Loucy (cell line): ENCODE measurements at regions not wholly inside any gene's neighbourhood (a gene's known extent, or its start where the extent isn't known, plus 50 kb on each side); places are given as distances from the start of the nearest gene placed in this dataset.

ENCODE experiments used
- H2AFZ ChIP-seq: fragments of 200-600 bp; sonication (generic); 2 replicates; pipeline ENCODE4 v1.6.0; 2016; ENCODE audit warnings: antibody characterized with exemption, mild to moderate bottlenecking, low read length, moderate library complexity
- H3F3A ChIP-seq: fragments of 200-600 bp; 2 replicates; pipeline ENCODE4 v1.6.0; 2016; ENCODE audit warnings: antibody characterized with exemption, low read depth, mild to moderate bottlenecking
- H3K27me3 ChIP-seq: fragments of 200-600 bp; sonication (generic); 2 replicates; pipeline ENCODE4 v1.6.1; 2014; ENCODE audit warnings: low read length, mild to moderate bottlenecking; ENCODE audit not compliant: insufficient read depth, poor library complexity, severe bottlenecking
- H3K36me3 ChIP-seq: fragments of 200-600 bp; sonication (generic); 2 replicates; pipeline ENCODE4 v1.6.1; 2016; ENCODE audit warnings: low read length; ENCODE audit not compliant: insufficient read depth
- H3K4me1 ChIP-seq: fragments of 200-600 bp; sonication (generic); 2 replicates; pipeline ENCODE4 v1.5.1; 2014; ENCODE audit warnings: low read length, mild to moderate bottlenecking; ENCODE audit not compliant: insufficient read depth, poor library complexity, severe bottlenecking
- H3K4me2 ChIP-seq: fragments of 200-600 bp; sonication (generic); 2 replicates; pipeline ENCODE4 v1.6.0; 2014; ENCODE audit warnings: antibody characterized with exemption, low read length, low read depth, mild to moderate bottlenecking; ENCODE audit not compliant: poor library complexity, severe bottlenecking
- H3K4me3 ChIP-seq: fragments of 200-600 bp; sonication (generic); 2 replicates; pipeline ENCODE4 v1.5.1; 2014; ENCODE audit warnings: low read length, mild to moderate bottlenecking, mixed read lengths; ENCODE audit not compliant: poor library complexity, severe bottlenecking
- H3K79me2 ChIP-seq: fragments of 200-600 bp; sonication (generic); 2 replicates; pipeline ENCODE4 v1.6.1; 2014; ENCODE audit warnings: low read length; ENCODE audit not compliant: insufficient read depth
- H3K9ac ChIP-seq: fragments of 200-600 bp; sonication (generic); 2 replicates; pipeline ENCODE4 v1.6.0; 2014; ENCODE audit warnings: mild to moderate bottlenecking, low read depth, low read length, moderate library complexity; ENCODE audit not compliant: poor library complexity, severe bottlenecking
- H3K9me2 ChIP-seq: fragments of 200-600 bp; sonication (generic); replicated peaks from 2 replicates; pipeline ENCODE4 v1.6.1; 2016; ENCODE audit warnings: low read depth, low read length, mixed read lengths
- H3K9me3 ChIP-seq: fragments of 200-600 bp; sonication (generic); 2 replicates; pipeline ENCODE4 v1.6.1; 2014; ENCODE audit warnings: mild to moderate bottlenecking, antibody characterized with exemption, low read length, low read depth; ENCODE audit not compliant: insufficient read depth
- H4K20me1 ChIP-seq: fragments of 200-600 bp; sonication (generic); 2 replicates; pipeline ENCODE4 v1.6.0; 2014; ENCODE audit warnings: antibody characterized with exemption, low read length, mild to moderate bottlenecking; ENCODE audit not compliant: insufficient read depth, poor library complexity, severe bottlenecking
- EZH2phosphoT487 ChIP-seq: fragments of 200-600 bp; IDR thresholded peaks from 2 replicates; pipeline ENCODE4 v1.6.1; 2018; ENCODE audit warnings: antibody characterized with exemption, mild to moderate bottlenecking, moderate library complexity, borderline replicate concordance
- TF ChIP-seq, protein P1 (sequence below): fragments of 200-600 bp; sonication (generic); conservative IDR thresholded peaks from 2 replicates; pipeline ENCODE4 v1.5.1; 2014; ENCODE audit warnings: mild to moderate bottlenecking, antibody characterized with exemption, low read length

GRCh38 chr3:46096781-46097180, 69.5 kb upstream of the XCR1 start:
- Histone ChIP-seq H3K4me1 (peaks cover 60% of the 10 kb centered on the region), H3F3A (peaks cover 10% of the 10 kb centered on the region; the same call in 1 of the 2 replicates), H3K4me3 (no peak overlapping the region), H4K20me1 (no peaks in the 10 kb centered on the region), H3K4me2 (no peak overlapping the region), H3K9me3 (no peaks in the 10 kb centered on the region), H3K79me2 (no peaks in the 10 kb centered on the region), H3K9me2 (no peaks in the 10 kb centered on the region), H3K27me3 (no peaks in the 10 kb centered on the region), H2AFZ (no peak overlapping the region), H3K9ac (peak overlapping the region; percentile 67), H3K36me3 (no peaks in the 10 kb centered on the region)
- TF ChIP-seq, protein P1, sequence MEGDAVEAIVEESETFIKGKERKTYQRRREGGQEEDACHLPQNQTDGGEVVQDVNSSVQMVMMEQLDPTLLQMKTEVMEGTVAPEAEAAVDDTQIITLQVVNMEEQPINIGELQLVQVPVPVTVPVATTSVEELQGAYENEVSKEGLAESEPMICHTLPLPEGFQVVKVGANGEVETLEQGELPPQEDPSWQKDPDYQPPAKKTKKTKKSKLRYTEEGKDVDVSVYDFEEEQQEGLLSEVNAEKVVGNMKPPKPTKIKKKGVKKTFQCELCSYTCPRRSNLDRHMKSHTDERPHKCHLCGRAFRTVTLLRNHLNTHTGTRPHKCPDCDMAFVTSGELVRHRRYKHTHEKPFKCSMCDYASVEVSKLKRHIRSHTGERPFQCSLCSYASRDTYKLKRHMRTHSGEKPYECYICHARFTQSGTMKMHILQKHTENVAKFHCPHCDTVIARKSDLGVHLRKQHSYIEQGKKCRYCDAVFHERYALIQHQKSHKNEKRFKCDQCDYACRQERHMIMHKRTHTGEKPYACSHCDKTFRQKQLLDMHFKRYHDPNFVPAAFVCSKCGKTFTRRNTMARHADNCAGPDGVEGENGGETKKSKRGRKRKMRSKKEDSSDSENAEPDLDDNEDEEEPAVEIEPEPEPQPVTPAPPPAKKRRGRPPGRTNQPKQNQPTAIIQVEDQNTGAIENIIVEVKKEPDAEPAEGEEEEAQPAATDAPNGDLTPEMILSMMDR = no peak
- TF ChIP-seq EZH2phosphoT487 = no peak

DNA sequence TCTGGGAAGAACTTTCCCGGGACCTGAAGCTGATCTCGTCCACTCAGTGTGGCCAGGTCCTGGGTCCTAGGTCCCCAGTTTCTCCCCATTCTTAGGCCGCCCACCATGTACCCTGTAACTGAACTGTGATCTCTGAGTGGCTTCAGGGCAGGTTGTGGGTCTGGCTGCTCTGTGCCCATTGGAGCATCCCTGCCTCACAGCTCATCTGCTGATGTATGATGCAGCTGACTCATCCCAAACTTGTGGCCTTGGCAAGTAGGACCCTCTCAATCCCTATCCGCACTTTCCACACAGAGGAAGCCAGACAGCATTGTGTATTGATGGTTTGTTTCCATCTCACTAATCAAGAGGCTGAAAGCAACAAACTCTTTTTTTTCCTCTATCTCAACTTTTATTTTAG, 69.1 kb upstream of the XCR1 start:
- no peak overlapping the region for H3K4me2 ChIP-seq
- TF ChIP-seq EZH2phosphoT487 = no peak
- TF ChIP-seq, protein P1 = no peak
- H4K20me1 ChIP-seq = no peaks in the 10 kb centered on the region
- H3K79me2 ChIP-seq = no peaks in the 10 kb centered on the region
- H3K4me1 ChIP-seq = peaks cover 63% of the 10 kb centered on the region
- no peaks in the 10 kb centered on the region for H3K36me3 ChIP-seq
- no peaks in the 10 kb centered on the region for H3K27me3 ChIP-seq
- no peak overlapping the region for H2AFZ ChIP-seq
- H3K4me3 ChIP-seq = no peak overlapping the region
- H3K9me2 ChIP-seq = no peaks in the 10 kb centered on the region
- H3K9ac ChIP-seq = no peak overlapping the region
- H3K9me3 ChIP-seq = no peaks in the 10 kb centered on the region
- peaks cover 10% of the 10 kb centered on the region; the same call in 1 of the 2 replicates for H3F3A ChIP-seq

DNA sequence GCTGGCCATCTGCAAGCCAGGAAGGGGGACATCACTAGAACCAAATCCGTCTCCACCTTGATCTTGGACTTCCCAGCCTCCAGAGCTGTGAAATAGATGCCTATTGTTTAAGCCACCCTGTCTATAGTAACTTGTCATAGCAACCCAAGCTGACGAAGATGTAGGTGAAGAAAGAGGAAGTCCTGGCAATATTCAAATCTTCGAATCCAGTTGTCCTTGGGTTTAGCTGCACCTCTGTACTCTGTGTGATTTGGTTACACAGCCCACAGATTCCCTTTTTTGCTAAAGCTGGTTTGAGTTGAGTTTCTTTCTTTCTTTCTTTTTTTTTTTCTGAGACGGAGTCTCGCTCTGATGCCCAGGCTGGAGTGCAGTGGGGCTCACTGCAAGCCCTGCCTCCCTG, 68.0 kb upstream of the XCR1 start:
- H3K9me3 ChIP-seq = no peaks in the 10 kb centered on the region
- H3F3A ChIP-seq = peaks cover 10% of the 10 kb centered on the region; the same call in 1 of the 2 replicates
- no peak overlapping the region for H3K4me2 ChIP-seq
- H3K9me2 ChIP-seq = no peaks in the 10 kb centered on the region
- no peak overlapping the region for H3K9ac ChIP-seq
- no peaks in the 10 kb centered on the region for H3K27me3 ChIP-seq
- H3K36me3 ChIP-seq = no peaks in the 10 kb centered on the region
- H3K4me3 ChIP-seq = no peak overlapping the region
- no peak overlapping the region for H2AFZ ChIP-seq
- no peaks in the 10 kb centered on the region for H3K79me2 ChIP-seq
- H3K4me1 ChIP-seq = peaks cover 58% of the 10 kb centered on the region
- H4K20me1 ChIP-seq = no peaks in the 10 kb centered on the region
- TF ChIP-seq, protein P1 = no peak
- no peak for TF ChIP-seq EZH2phosphoT487
